ENCODE measurements at regions not wholly inside any gene's neighbourhood (a gene's known extent, or its start where the extent isn't known, plus 50 kb on each side); places are given as distances from the start of the nearest gene placed in this dataset.

- Histone ChIP-seq H3K27me3 (ENCODE audit: control insufficient read depth, insufficient read depth, low read length) (no peaks in the 10 kb centered on the region), H3K4me1 (ENCODE audit: control insufficient read depth, insufficient read depth, low read length) (no peaks in the 10 kb centered on the region), H3K36me3 (ENCODE audit: control insufficient read depth, insufficient read depth, low read length) (no peaks in the 10 kb centered on the region), H3K9me3 (ENCODE audit: control insufficient read depth, insufficient read depth, low read length) (no peaks in the 10 kb centered on the region), H3K4me3 (ENCODE audit: low read length) (no peak overlapping the region), H3K27ac (ENCODE audit: low read length) (no peak overlapping the region)
- DNase-seq (ENCODE audit: low read depth, low spot score): no peak
- no CpG with 5 or more reads among the region's 3 CpGs for WGBS (ENCODE audit: insufficient coverage, insufficient read length)
These were observed 2334.6 kb downstream of the PCDH7 start for GRCh38 chr4:33054656-33055196.

GRCh38 chr4:33057736-33058135 is 2337.6 kb downstream of the PCDH7 start:
- Histone ChIP-seq H3K4me3 (ENCODE audit: low read length) (no peak overlapping the region), H3K9me3 (ENCODE audit: control insufficient read depth, insufficient read depth, low read length) (no peaks in the 10 kb centered on the region), H3K4me1 (ENCODE audit: control insufficient read depth, insufficient read depth, low read length) (peaks cover 2% of the 10 kb centered on the region; the same call in 1 of the 2 replicates), H3K36me3 (ENCODE audit: control insufficient read depth, insufficient read depth, low read length) (no peaks in the 10 kb centered on the region), H3K27me3 (ENCODE audit: control insufficient read depth, insufficient read depth, low read length) (no peaks in the 10 kb centered on the region), H3K27ac (ENCODE audit: low read length) (no peak overlapping the region)
- no peak for DNase-seq (ENCODE audit: low read depth, low spot score)
- WGBS (ENCODE audit: insufficient coverage, insufficient read length): no CpG with 5 or more reads among the region's 1 CpG

GRCh38 chr4:33058998-33059397 is 2338.8 kb downstream of the PCDH7 start:
- no peak for DNase-seq (ENCODE audit: low read depth, low spot score)
- Histone ChIP-seq H3K36me3 (ENCODE audit: control insufficient read depth, insufficient read depth, low read length) (no peaks in the 10 kb centered on the region), H3K27me3 (ENCODE audit: control insufficient read depth, insufficient read depth, low read length) (no peaks in the 10 kb centered on the region), H3K4me1 (ENCODE audit: control insufficient read depth, insufficient read depth, low read length) (peaks cover 2% of the 10 kb centered on the region; the same call in 1 of the 2 replicates), H3K4me3 (ENCODE audit: low read length) (no peak overlapping the region), H3K9me3 (ENCODE audit: control insufficient read depth, insufficient read depth, low read length) (no peaks in the 10 kb centered on the region), H3K27ac (ENCODE audit: low read length) (no peak overlapping the region)

- H3K4me3 ChIP-seq (ENCODE audit: low read length): no peak overlapping the region
- no peaks in the 10 kb centered on the region for H3K9me3 ChIP-seq (ENCODE audit: control insufficient read depth, insufficient read depth, low read length)
- H3K36me3 ChIP-seq (ENCODE audit: control insufficient read depth, insufficient read depth, low read length): no peaks in the 10 kb centered on the region
- DNase-seq (ENCODE audit: low read depth, low spot score): peak; percentile 39
- WGBS (ENCODE audit: insufficient coverage, insufficient read length): no CpG with 5 or more reads among the region's 12 CpGs
- H3K27ac ChIP-seq (ENCODE audit: low read length): no peak overlapping the region
- no peaks in the 10 kb centered on the region for H3K27me3 ChIP-seq (ENCODE audit: control insufficient read depth, insufficient read depth, low read length)
- peaks cover 2% of the 10 kb centered on the region; the same call in 1 of the 2 replicates for H3K4me1 ChIP-seq (ENCODE audit: control insufficient read depth, insufficient read depth, low read length)
These were observed 2340.7 kb downstream of the PCDH7 start for GRCh38 chr4:33060674-33061542.

GRCh38 chr4:33061727-33062126 is 2341.6 kb downstream of the PCDH7 start:
- DNase-seq (ENCODE audit: low read depth, low spot score): no peak
- no peaks in the 10 kb centered on the region for H3K27me3 ChIP-seq (ENCODE audit: control insufficient read depth, insufficient read depth, low read length)
- H3K27ac ChIP-seq (ENCODE audit: low read length): no peak overlapping the region
- H3K4me1 ChIP-seq (ENCODE audit: control insufficient read depth, insufficient read depth, low read length): peaks cover 2% of the 10 kb centered on the region; the same call in 1 of the 2 replicates
- H3K4me3 ChIP-seq (ENCODE audit: low read length): no peak overlapping the region
- no peaks in the 10 kb centered on the region for H3K9me3 ChIP-seq (ENCODE audit: control insufficient read depth, insufficient read depth, low read length)
- no peaks in the 10 kb centered on the region for H3K36me3 ChIP-seq (ENCODE audit: control insufficient read depth, insufficient read depth, low read length)

- no CpG with 5 or more reads among the region's 3 CpGs for WGBS (ENCODE audit: insufficient coverage, insufficient read length)
These were observed 2342.1 kb downstream of the PCDH7 start for GRCh38 chr4:33062155-33062806.

GRCh38 chr4:33063241-33063640 is 2343.1 kb downstream of the PCDH7 start:
- no CpG with 5 or more reads among the region's 2 CpGs for WGBS (ENCODE audit: insufficient coverage, insufficient read length)
- no peak overlapping the region for H3K4me3 ChIP-seq (ENCODE audit: low read length)
- no peaks in the 10 kb centered on the region for H3K27me3 ChIP-seq (ENCODE audit: control insufficient read depth, insufficient read depth, low read length)
- no peak overlapping the region for H3K27ac ChIP-seq (ENCODE audit: low read length)
- DNase-seq (ENCODE audit: low read depth, low spot score): no peak
- H3K36me3 ChIP-seq (ENCODE audit: control insufficient read depth, insufficient read depth, low read length): no peaks in the 10 kb centered on the region
- no peaks in the 10 kb centered on the region for H3K9me3 ChIP-seq (ENCODE audit: control insufficient read depth, insufficient read depth, low read length)
- peaks cover 2% of the 10 kb centered on the region; the same call in 1 of the 2 replicates for H3K4me1 ChIP-seq (ENCODE audit: control insufficient read depth, insufficient read depth, low read length)

More at GRCh38 chr4:33062155-33062806, 2342.1 kb downstream of the PCDH7 start:
- Histone ChIP-seq H3K4me3 (ENCODE audit: low read length) (no peak overlapping the region), H3K27ac (ENCODE audit: low read length) (no peak overlapping the region), H3K9me3 (ENCODE audit: control insufficient read depth, insufficient read depth, low read length) (no peaks in the 10 kb centered on the region), H3K36me3 (ENCODE audit: control insufficient read depth, insufficient read depth, low read length) (no peaks in the 10 kb centered on the region), H3K27me3 (ENCODE audit: control insufficient read depth, insufficient read depth, low read length) (no peaks in the 10 kb centered on the region), H3K4me1 (ENCODE audit: control insufficient read depth, insufficient read depth, low read length) (peaks cover 2% of the 10 kb centered on the region; the same call in 1 of the 2 replicates)
- no peak for DNase-seq (ENCODE audit: low read depth, low spot score)

GRCh38 chr4:33064238-33064637 is 2344.1 kb downstream of the PCDH7 start:
- H3K4me1 ChIP-seq (ENCODE audit: control insufficient read depth, insufficient read depth, low read length): peaks cover 2% of the 10 kb centered on the region; the same call in 1 of the 2 replicates
- no peaks in the 10 kb centered on the region for H3K9me3 ChIP-seq (ENCODE audit: control insufficient read depth, insufficient read depth, low read length)
- H3K27me3 ChIP-seq (ENCODE audit: control insufficient read depth, insufficient read depth, low read length): no peaks in the 10 kb centered on the region
- H3K36me3 ChIP-seq (ENCODE audit: control insufficient read depth, insufficient read depth, low read length): no peaks in the 10 kb centered on the region
- DNase-seq (ENCODE audit: low read depth, low spot score): no peak
- H3K4me3 ChIP-seq (ENCODE audit: low read length): no peak overlapping the region
- WGBS (ENCODE audit: insufficient coverage, insufficient read length): no CpG with 5 or more reads among the region's 1 CpG
- no peak overlapping the region for H3K27ac ChIP-seq (ENCODE audit: low read length)

- Histone ChIP-seq H3K27ac (ENCODE audit: low read length) (no peak overlapping the region), H3K4me1 (ENCODE audit: control insufficient read depth, insufficient read depth, low read length) (peaks cover under 1% of the 10 kb centered on the region; the same call in 1 of the 2 replicates), H3K36me3 (ENCODE audit: control insufficient read depth, insufficient read depth, low read length) (no peaks in the 10 kb centered on the region), H3K27me3 (ENCODE audit: control insufficient read depth, insufficient read depth, low read length) (no peaks in the 10 kb centered on the region), H3K9me3 (ENCODE audit: control insufficient read depth, insufficient read depth, low read length) (no peaks in the 10 kb centered on the region), H3K4me3 (ENCODE audit: low read length) (no peak overlapping the region)
- WGBS (ENCODE audit: insufficient coverage, insufficient read length): no CpG with 5 or more reads among the region's 8 CpGs
- DNase-seq (ENCODE audit: low read depth, low spot score): no peak
These were observed 2345.6 kb downstream of the PCDH7 start for GRCh38 chr4:33065749-33066148.

GRCh38 chr4:33067221-33067620 is 2347.1 kb downstream of the PCDH7 start:
- H3K4me1 ChIP-seq (ENCODE audit: control insufficient read depth, insufficient read depth, low read length): no peaks in the 10 kb centered on the region
- no peaks in the 10 kb centered on the region for H3K27me3 ChIP-seq (ENCODE audit: control insufficient read depth, insufficient read depth, low read length)
- no CpG with 5 or more reads among the region's 1 CpG for WGBS (ENCODE audit: insufficient coverage, insufficient read length)
- H3K9me3 ChIP-seq (ENCODE audit: control insufficient read depth, insufficient read depth, low read length): no peaks in the 10 kb centered on the region
- no peak overlapping the region for H3K4me3 ChIP-seq (ENCODE audit: low read length)
- no peak overlapping the region for H3K27ac ChIP-seq (ENCODE audit: low read length)
- H3K36me3 ChIP-seq (ENCODE audit: control insufficient read depth, insufficient read depth, low read length): no peaks in the 10 kb centered on the region
- no peak for DNase-seq (ENCODE audit: low read depth, low spot score)

Measured in iPS DF 6.9 (cell line).